GM12874 (cell line): ENCODE measurements at regions not wholly inside any gene's neighbourhood (a gene's known extent, or its start where the extent isn't known, plus 50 kb on each side); places are given as distances from the start of the nearest gene placed in this dataset.

Experiments used
- CTCF ChIP-seq: IDR thresholded peaks from 2 replicates; pipeline ENCODE4 v1.5.1; 2011; ENCODE audit warnings: low read depth, mild to moderate bottlenecking, control low read depth, low read length, moderate library complexity; ENCODE audit not compliant: insufficient read depth

GRCh38 chr17:79404136-79404911 is 206.5 kb downstream of the RBFOX3 start:
- TF ChIP-seq CTCF, result no peak

GRCh38 chr17:79401704-79402674 is 208.9 kb downstream of the RBFOX3 start:
- TF ChIP-seq CTCF, result no peak

GRCh38 chr17:79400989-79401703 is 209.7 kb downstream of the RBFOX3 start:
- peak; percentile 88 for TF ChIP-seq CTCF

- TF ChIP-seq CTCF, result no peak
Observed at GRCh38 chr17:79399610-79400144, 211.2 kb downstream of the RBFOX3 start.

- TF ChIP-seq CTCF, result no peak
Observed at GRCh38 chr17:79398441-79398840, 212.4 kb downstream of the RBFOX3 start.

GRCh38 chr17:79396696-79397095 is 214.2 kb downstream of the RBFOX3 start:
- no peak for TF ChIP-seq CTCF
